ENCODE measurements at regions not wholly inside any gene's neighbourhood (a gene's known extent, or its start where the extent isn't known, plus 50 kb on each side); places are given as distances from the start of the nearest gene placed in this dataset.

DNA sequence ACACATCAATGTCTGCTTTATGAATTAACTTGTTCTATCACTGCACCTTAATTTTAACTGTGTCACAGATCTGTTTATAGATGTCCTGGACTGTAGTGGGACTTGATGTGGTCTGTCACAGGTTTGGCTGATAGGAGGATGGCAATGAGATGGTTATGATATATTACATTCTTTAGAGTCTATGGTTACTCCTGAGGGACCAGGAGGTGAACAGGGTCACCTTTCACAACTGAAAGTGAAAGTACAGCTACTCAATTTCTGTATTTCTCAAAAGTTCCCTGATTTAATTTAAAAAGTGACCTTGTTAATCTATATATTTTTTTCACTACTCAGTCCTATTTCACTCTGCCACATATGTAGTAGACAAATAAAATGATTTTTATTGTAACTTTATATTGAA lies 1284.1 kb upstream of the GYPC start:
- no peak for DNase-seq (ENCODE audit: low read depth, low spot score)
- Histone ChIP-seq H3K27ac (ENCODE audit: low read depth, low read length) (no peak overlapping the region), H3K9me3 (ENCODE audit: control insufficient read depth, insufficient read depth, low read length) (no peaks in the 10 kb centered on the region), H3K27me3 (ENCODE audit: control insufficient read depth, insufficient read depth, low read length) (no peaks in the 10 kb centered on the region), H3K4me3 (ENCODE audit: low read depth, low read length) (no peak overlapping the region)
- ChIA-PET CTCF (no interaction called here), POLR2A (no interaction called here)
- TF ChIP-seq, protein P1, sequence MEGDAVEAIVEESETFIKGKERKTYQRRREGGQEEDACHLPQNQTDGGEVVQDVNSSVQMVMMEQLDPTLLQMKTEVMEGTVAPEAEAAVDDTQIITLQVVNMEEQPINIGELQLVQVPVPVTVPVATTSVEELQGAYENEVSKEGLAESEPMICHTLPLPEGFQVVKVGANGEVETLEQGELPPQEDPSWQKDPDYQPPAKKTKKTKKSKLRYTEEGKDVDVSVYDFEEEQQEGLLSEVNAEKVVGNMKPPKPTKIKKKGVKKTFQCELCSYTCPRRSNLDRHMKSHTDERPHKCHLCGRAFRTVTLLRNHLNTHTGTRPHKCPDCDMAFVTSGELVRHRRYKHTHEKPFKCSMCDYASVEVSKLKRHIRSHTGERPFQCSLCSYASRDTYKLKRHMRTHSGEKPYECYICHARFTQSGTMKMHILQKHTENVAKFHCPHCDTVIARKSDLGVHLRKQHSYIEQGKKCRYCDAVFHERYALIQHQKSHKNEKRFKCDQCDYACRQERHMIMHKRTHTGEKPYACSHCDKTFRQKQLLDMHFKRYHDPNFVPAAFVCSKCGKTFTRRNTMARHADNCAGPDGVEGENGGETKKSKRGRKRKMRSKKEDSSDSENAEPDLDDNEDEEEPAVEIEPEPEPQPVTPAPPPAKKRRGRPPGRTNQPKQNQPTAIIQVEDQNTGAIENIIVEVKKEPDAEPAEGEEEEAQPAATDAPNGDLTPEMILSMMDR (IDR thresholded peaks at IDR 0.05; ENCODE audit: low read depth, low read length) = no peak

DNA sequence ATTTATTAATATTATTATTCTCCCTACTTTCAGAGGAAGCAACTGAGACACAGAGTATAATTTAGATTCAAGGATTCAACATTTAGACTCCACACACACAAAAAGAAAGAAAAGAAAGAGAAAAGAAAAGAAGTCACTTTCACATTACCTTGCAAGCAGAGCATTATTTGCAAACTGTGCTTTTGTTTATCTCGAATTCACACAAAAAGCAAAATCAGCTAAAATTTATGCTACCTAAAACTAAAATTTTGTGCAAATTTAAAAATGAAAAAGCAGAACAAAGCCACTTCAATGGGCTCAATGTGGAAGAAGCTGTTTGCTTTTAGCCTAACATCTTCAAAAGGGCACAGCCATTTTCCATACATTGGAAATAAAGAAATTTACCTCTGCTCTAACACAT lies 1282.7 kb upstream of the GYPC start:
- no peak overlapping the region for H3K27ac ChIP-seq (ENCODE audit: low read depth, low read length)
- H3K27me3 ChIP-seq (ENCODE audit: control insufficient read depth, insufficient read depth, low read length) = no peaks in the 10 kb centered on the region
- TF ChIP-seq, protein P1 (IDR thresholded peaks at IDR 0.05; ENCODE audit: low read depth, low read length) = no peak
- CTCF ChIA-PET = no interaction called here
- H3K9me3 ChIP-seq (ENCODE audit: control insufficient read depth, insufficient read depth, low read length) = no peaks in the 10 kb centered on the region
- DNase-seq (ENCODE audit: low read depth, low spot score) = no peak
- H3K4me3 ChIP-seq (ENCODE audit: low read depth, low read length) = no peak overlapping the region
- POLR2A ChIA-PET = no interaction called here

GRCh38 chr2:125386074-125386473 lies 1269.9 kb upstream of the GYPC start:
- TF ChIP-seq, protein P1 (IDR thresholded peaks at IDR 0.05; ENCODE audit: low read depth, low read length) = no peak; the same call in 1 of the 2 replicates
- CTCF ChIA-PET = no interaction called here
- Histone ChIP-seq H3K27ac (ENCODE audit: low read depth, low read length) (no peak overlapping the region), H3K27me3 (ENCODE audit: control insufficient read depth, insufficient read depth, low read length) (no peaks in the 10 kb centered on the region), H3K9me3 (ENCODE audit: control insufficient read depth, insufficient read depth, low read length) (no peaks in the 10 kb centered on the region), H3K4me3 (ENCODE audit: low read depth, low read length) (no peak overlapping the region)
- no peak for DNase-seq (ENCODE audit: low read depth, low spot score)
- POLR2A ChIA-PET = no interaction called here

DNA sequence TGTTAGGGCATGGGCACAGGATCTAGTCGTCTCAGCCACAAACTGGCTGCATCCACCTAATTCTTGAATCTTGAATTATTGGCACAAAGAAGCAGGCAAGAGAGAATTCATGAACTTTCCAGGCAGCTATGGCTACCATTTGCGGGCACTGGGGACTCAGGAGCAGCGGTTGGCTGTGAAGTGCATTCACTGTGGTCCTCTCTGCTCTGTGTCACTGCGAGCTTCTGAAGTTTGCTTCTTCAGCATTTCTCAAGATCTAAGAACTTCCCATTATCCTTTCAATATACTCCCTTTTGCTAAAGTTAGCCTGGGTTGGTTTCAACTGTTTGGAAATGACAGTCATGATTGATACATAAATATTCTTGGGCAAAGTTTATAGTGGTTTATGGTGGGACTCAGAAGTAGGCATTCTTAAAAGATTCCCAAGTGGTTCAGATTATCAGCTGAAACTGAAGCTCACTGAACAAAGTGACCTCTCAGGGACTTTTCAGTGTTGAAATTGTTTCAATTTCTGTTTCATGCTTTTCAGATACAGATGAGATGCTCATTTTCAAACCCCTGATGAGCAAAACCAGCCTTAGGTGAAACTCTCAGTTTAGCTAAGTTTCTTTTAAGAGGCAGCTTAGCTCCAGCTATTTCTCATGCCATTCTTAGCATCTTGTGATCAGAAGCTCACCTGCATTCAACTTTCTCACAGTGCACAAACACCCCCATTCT lies 1258.3 kb upstream of the GYPC start:
- DNase-seq (ENCODE audit: low read depth, low spot score) = no peak
- Histone ChIP-seq H3K4me3 (ENCODE audit: low read depth, low read length) (no peak overlapping the region), H3K27ac (ENCODE audit: low read depth, low read length) (no peak overlapping the region), H3K9me3 (ENCODE audit: control insufficient read depth, insufficient read depth, low read length) (no peaks in the 10 kb centered on the region), H3K27me3 (ENCODE audit: control insufficient read depth, insufficient read depth, low read length) (no peaks in the 10 kb centered on the region)
- ChIA-PET POLR2A (no interaction called here), CTCF (no interaction called here)
- TF ChIP-seq, protein P1 (IDR thresholded peaks at IDR 0.05; ENCODE audit: low read depth, low read length) = no peak

DNA sequence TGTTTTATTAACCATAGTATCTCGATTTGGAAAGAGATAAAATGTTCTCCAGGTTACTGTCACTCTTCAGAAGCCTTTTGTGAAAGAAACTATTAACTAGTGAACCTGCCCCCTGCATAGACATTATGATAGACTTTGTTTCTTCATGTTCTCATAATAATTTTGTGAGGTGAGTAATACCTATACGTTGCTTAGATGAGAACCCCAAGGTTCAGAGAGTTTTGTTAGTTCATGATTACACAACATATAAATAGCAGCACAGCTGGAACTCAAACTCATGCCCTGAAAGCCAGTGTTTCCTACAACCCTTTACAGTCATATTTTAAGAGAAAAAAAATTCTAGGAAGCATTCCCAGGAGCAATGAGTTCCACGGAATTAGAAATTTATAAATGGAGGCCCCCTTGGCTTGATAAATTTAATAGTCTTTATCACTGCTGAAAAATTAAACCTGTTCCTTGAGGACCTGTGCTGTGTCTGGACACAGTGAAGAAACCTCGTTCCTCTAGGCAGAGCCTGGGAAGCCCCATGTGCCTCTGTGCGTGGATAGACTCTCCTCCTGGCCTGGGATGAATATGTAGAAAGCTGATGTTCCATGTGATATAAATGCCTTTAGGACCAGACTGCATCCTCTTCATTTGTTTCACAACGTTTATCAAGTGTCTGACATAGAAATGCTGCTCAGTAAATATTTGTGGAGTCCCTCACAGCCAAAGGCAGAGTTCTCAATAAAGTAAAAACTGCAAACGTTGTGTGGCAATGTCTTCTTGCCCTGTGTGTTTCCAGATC lies 1257.0 kb upstream of the GYPC start:
- ChIA-PET CTCF (interaction anchor here (0.6 kb wide), 1 partner anchor 537 kb away, joined by 3 read pairs; no protein-coding TSS in a partner anchor), POLR2A (no interaction called here)
- Histone ChIP-seq H3K9me3 (ENCODE audit: control insufficient read depth, insufficient read depth, low read length) (no peaks in the 10 kb centered on the region), H3K27ac (ENCODE audit: low read depth, low read length) (no peak overlapping the region), H3K27me3 (ENCODE audit: control insufficient read depth, insufficient read depth, low read length) (no peaks in the 10 kb centered on the region), H3K4me3 (ENCODE audit: low read depth, low read length) (no peak overlapping the region)
- TF ChIP-seq, protein P1 (IDR thresholded peaks at IDR 0.05; ENCODE audit: low read depth, low read length) = no peak
- DNase-seq (ENCODE audit: low read depth, low spot score) = no peak
